HepG2 (cell line): ENCODE measurements at regions not wholly inside any gene's neighbourhood (a gene's known extent, or its start where the extent isn't known, plus 50 kb on each side); places are given as distances from the start of the nearest gene placed in this dataset.

Experiments used
- ATAC-seq: fragments of 200-7000 bp; cut with Tn5 transposase; 3 replicates; pipeline ENCODE4 v1.9.1; 2020; ENCODE audit warnings: mild to moderate bottlenecking, moderate library complexity
- BruUV-seq: library from RNA; stranded (reverse); fragments of 400-500 nt; replicated peaks from 2 replicates; lab custom pipeline; 2021; lab: Mats Ljungman, UMichigan
- CTCF ChIA-PET: fragments of 300-600 bp; formaldehyde crosslinking; extraction: SDS; loops from one replicate; lab custom pipeline; 2021; ENCODE audit warnings: low total read pairs, inconsistent platforms, low intra/inter-chr PET ratio; lab: Yijun Ruan, JAX
- POLR2A ChIA-PET: fragments of 350-600 bp; sonication (Branson Sonifier 250); formaldehyde crosslinking; loops from one replicate; lab custom pipeline; 2020; ENCODE audit warnings: antibody characterized with exemption, inconsistent platforms; lab: Yijun Ruan, JAX
- DNase-seq: peaks from one replicate; pipeline ENCODE4 v3.0.0-alpha.2; 2015; ENCODE audit warnings: low spot score
- FAIRE-seq: peaks from 3 replicates; lab custom pipeline; 2011; peaks lifted over from hg19 to GRCh38; lab: Jason Lieb, UNC
- H2AFZ ChIP-seq: one replicate; pipeline ENCODE4 v1.6.1; 2011; ENCODE audit warnings: low read length, inconsistent platforms
- H3K27ac ChIP-seq: fragments of 300-600 bp; 3 replicates; pipeline ENCODE4 v1.8.0; 2011; ENCODE audit warnings: mixed run types, mild to moderate bottlenecking, mixed read lengths, low read length, inconsistent platforms; ENCODE audit not compliant: insufficient read depth; ENCODE audit errors: extremely low read length
- H3K27me3 ChIP-seq, 2 experiments: fragments of 200-600 bp in 1 of 2; 2 replicates in 1 of 2; 3 replicates in 1 of 2; pipeline versions ENCODE4 v1.6.0 to v1.8.0; 2011; ENCODE audit warnings: low read length in 2 of 2, mild to moderate bottlenecking in 2 of 2, moderate library complexity in 2 of 2, inconsistent platforms in 1 of 2; ENCODE audit not compliant: insufficient read depth in 2 of 2, control insufficient read depth in 1 of 2
- H3K36me3 ChIP-seq, 2 experiments: fragments of 200-600 bp in 1 of 2; replicated peaks in 1 of 2; 2 replicates in 1 of 2; 3 replicates in 1 of 2; pipeline versions ENCODE4 v1.5.1 to v1.8.0; 2011; ENCODE audit warnings: low read length in 2 of 2, inconsistent platforms in 1 of 2; ENCODE audit not compliant: insufficient read depth in 2 of 2, control insufficient read depth in 1 of 2
- H3K4me1 ChIP-seq: 2 replicates; pipeline ENCODE4 v1.5.1; 2012; ENCODE audit warnings: low read length, inconsistent platforms; ENCODE audit not compliant: insufficient read depth
- H3K4me2 ChIP-seq: 2 replicates; pipeline ENCODE4 v1.6.0; 2011; ENCODE audit warnings: low read depth, low read length, inconsistent platforms
- H3K4me3 ChIP-seq, 3 experiments: fragments of 200-600 bp in 1 of 3; sonication (generic), shearing (Covaris generic) in 1 of 3; replicated peaks in 1 of 3; 2 replicates each; pipeline ENCODE4 v1.5.1; 2011 to 2016; ENCODE audit warnings: low read length in 3 of 3, inconsistent platforms in 2 of 3, low read depth in 2 of 3, mild to moderate bottlenecking in 2 of 3, control low read depth in 1 of 3, mixed read lengths in 1 of 3; ENCODE audit not compliant: insufficient read depth in 1 of 3
- H3K79me2 ChIP-seq: one replicate; pipeline ENCODE4 v1.6.1; 2011; ENCODE audit warnings: low read length, inconsistent platforms; ENCODE audit not compliant: insufficient read depth
- H3K9ac ChIP-seq: 2 replicates; pipeline ENCODE4 v1.6.0; 2011; ENCODE audit warnings: mild to moderate bottlenecking, low read depth, low read length, inconsistent platforms; ENCODE audit not compliant: insufficient read depth
- H3K9me3 ChIP-seq: 2 replicates; pipeline ENCODE4 v1.5.1; 2012; ENCODE audit warnings: mild to moderate bottlenecking, low read length
- H4K20me1 ChIP-seq: 2 replicates; pipeline ENCODE4 v1.6.0; 2011; ENCODE audit warnings: inconsistent platforms, mild to moderate bottlenecking, low read length, moderate library complexity; ENCODE audit not compliant: insufficient read depth
- FOXA1 ChIP-seq, 2 experiments: fragments of 450-650 bp in 1 of 2; sonication (generic) in 1 of 2; formaldehyde crosslinking in 1 of 2; IDR thresholded peaks; 2 replicates each; pipeline versions ENCODE4 v1.4.0 to v1.6.1; 2016 to 2020; ENCODE audit warnings: missing genetic modification reagents in 1 of 2
- KLF11 ChIP-seq: IDR thresholded peaks from 2 replicates; pipeline ENCODE4 v1.6.1; 2016; ENCODE audit warnings: missing compliant biosample characterization
- MEF2D ChIP-seq: sonication (generic); formaldehyde crosslinking; IDR thresholded peaks from 2 replicates; pipeline ENCODE4 v1.5.1; 2020; ENCODE audit warnings: mild to moderate bottlenecking, missing genetic modification reagents
- MEIS2 ChIP-seq: sonication (generic); formaldehyde crosslinking; IDR thresholded peaks from 2 replicates; pipeline ENCODE4 v1.9.0; 2021; ENCODE audit warnings: mild to moderate bottlenecking, missing genetic modification reagents
- SIN3A ChIP-seq: IDR thresholded peaks from 2 replicates; pipeline ENCODE4 v1.6.1; 2011; ENCODE audit warnings: low read depth, mild to moderate bottlenecking, control low read depth, low read length, borderline replicate concordance
- SUZ12 ChIP-seq: fragments of 150-350 bp; IDR thresholded peaks from 2 replicates; pipeline ENCODE4 v1.6.1; 2014; ENCODE audit warnings: low read depth, low read length
- YY1 ChIP-seq: IDR thresholded peaks from 2 replicates; pipeline ENCODE4 v1.6.1; 2011; ENCODE audit warnings: low read length, low read depth, moderate library complexity, mild to moderate bottlenecking; ENCODE audit not compliant: insufficient read depth, insufficient replicate concordance
- ZNF17 ChIP-seq: sonication (generic); formaldehyde crosslinking; IDR thresholded peaks from 2 replicates; pipeline ENCODE4 v1.5.0; 2020; ENCODE audit warnings: mild to moderate bottlenecking, missing genetic modification reagents
- ZNF207 ChIP-seq: fragments of 450-650 bp; IDR thresholded peaks from 2 replicates; pipeline ENCODE4 v1.6.1; 2016; ENCODE audit warnings: antibody characterized with exemption, borderline replicate concordance
- ZNF296 ChIP-seq: sonication (generic); formaldehyde crosslinking; conservative IDR thresholded peaks from 2 replicates; pipeline ENCODE4 v1.5.0; 2020; ENCODE audit warnings: mild to moderate bottlenecking, missing genetic modification reagents
- WGBS: methylation state at CpG from one replicate; pipeline ENCODE4 v1.1.6; 2017; ENCODE audit warnings: low lambda C conversion rate; 5-methylcytosine and 5-hydroxymethylcytosine counted together
- in situ Hi-C: cut with HindIII; loops from 2 replicates; pipeline ENCODE4 v1.10.0; 2017; ENCODE audit warnings: low pct_unique_long_range_greater_than_20kb; ENCODE audit not compliant: extremely low pct_ligation_motif_present
- intact Hi-C: fragments of 100-400 bp; cut with micrococcal nuclease; formaldehyde crosslinking; loops from one replicate; pipeline ENCODE4 v1.10.0; 2022; ENCODE audit not compliant: unreplicated experiment
- TF ChIP-seq, protein P1 (sequence below): sonication (generic); formaldehyde crosslinking; IDR thresholded peaks from 2 replicates; pipeline ENCODE4 v1.5.1; 2020; ENCODE audit warnings: mild to moderate bottlenecking, missing genetic modification reagents

- ATAC-seq (no peak), FAIRE-seq (no peak), DNase-seq (no peak)
- Histone ChIP-seq H3K9ac (no peak overlapping the region), H3K27ac (no peak overlapping the region), H3K9me3 (peaks cover 75% of the 10 kb centered on the region), H3K4me3 (no peak overlapping the region), H3K4me1 (no peaks in the 10 kb centered on the region), H3K36me3 (no peaks in the 10 kb centered on the region), H3K79me2 (no peaks in the 10 kb centered on the region), H3K27me3 (no peaks in the 10 kb centered on the region), H2AFZ (no peak overlapping the region), H4K20me1 (no peaks in the 10 kb centered on the region), H3K4me2 (no peak overlapping the region)
- TF ChIP-seq ZNF296 (CRISPR knock-in tag) (no peak), MEF2D (CRISPR knock-in tag) (no peak), SIN3A (no peak), ZNF207 (no peak)
- TF ChIP-seq, protein P1, sequence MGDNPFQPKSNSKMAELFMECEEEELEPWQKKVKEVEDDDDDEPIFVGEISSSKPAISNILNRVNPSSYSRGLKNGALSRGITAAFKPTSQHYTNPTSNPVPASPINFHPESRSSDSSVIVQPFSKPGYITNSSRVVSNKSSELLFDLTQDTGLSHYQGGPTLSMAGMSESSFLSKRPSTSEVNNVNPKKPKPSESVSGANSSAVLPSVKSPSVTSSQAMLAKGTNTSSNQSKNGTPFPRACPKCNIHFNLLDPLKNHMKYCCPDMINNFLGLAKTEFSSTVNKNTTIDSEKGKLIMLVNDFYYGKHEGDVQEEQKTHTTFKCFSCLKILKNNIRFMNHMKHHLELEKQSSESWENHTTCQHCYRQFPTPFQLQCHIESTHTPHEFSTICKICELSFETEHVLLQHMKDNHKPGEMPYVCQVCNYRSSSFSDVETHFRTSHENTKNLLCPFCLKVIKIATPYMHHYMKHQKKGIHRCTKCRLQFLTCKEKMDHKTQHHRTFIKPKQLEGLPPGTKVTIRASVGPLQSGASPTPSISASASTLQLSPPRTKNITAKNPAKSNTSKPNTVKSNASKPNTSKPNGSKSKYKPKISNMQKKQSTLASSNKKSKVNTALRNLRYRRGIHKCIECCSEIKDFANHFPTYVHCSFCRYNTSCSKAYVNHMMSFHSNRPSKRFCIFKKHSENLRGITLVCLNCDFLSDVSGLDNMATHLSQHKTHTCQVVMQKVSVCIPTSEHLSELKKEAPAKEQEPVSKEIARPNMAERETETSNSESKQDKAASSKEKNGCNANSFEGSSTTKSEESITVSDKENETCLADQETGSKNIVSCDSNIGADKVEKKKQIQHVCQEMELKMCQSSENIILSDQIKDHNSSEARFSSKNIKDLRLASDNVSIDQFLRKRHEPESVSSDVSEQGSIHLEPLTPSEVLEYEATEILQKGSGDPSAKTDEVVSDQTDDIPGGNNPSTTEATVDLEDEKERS, result no peak
- intact Hi-C loops (no loop called here), in situ Hi-C loops (no loop called here)
- ChIA-PET CTCF (no interaction called here), POLR2A (no interaction called here)
- 5% methylated on average over 2 of the region's 2 CpGs for WGBS
- BruUV-seq, result no TSS peak
These were observed 949.8 kb upstream of the TYRP1 start for GRCh38 chr9:11743356-11743755.

GRCh38 chr9:11749396-11749795 lies 943.8 kb upstream of the TYRP1 start:
- Histone ChIP-seq H3K9me3 (peaks cover 64% of the 10 kb centered on the region), H3K4me1 (no peaks in the 10 kb centered on the region), H2AFZ (no peak overlapping the region), H3K27me3 (no peaks in the 10 kb centered on the region), H3K9ac (no peak overlapping the region), H3K4me3 (no peak overlapping the region), H3K27ac (no peak overlapping the region), H3K4me2 (no peak overlapping the region), H3K79me2 (no peaks in the 10 kb centered on the region), H3K36me3 (no peaks in the 10 kb centered on the region), H4K20me1 (no peaks in the 10 kb centered on the region)
- intact Hi-C loops, result no loop called here
- ATAC-seq (no peak), FAIRE-seq (no peak), DNase-seq (no peak)
- POLR2A ChIA-PET, result no interaction called here
- no peak for TF ChIP-seq FOXA1 (IDR thresholded peaks at IDR 0.05)
- no peak for TF ChIP-seq FOXA1 (CRISPR knock-in tag; IDR thresholded peaks at IDR 0.05)
- no peak for TF ChIP-seq MEIS2 (CRISPR knock-in tag)
- no peak for TF ChIP-seq KLF11 (CRISPR knock-in tag)
- no peak for TF ChIP-seq YY1
- TF ChIP-seq SUZ12, result no peak
- no peak for TF ChIP-seq ZNF17
- BruUV-seq, result no TSS peak
- CTCF ChIA-PET, result no interaction called here
- in situ Hi-C loops, result no loop called here
- 0% methylated on average over 2 of the region's 2 CpGs for WGBS
